Upper lobe of right lung (tissue), 1 donor: ENCODE measurements at regions not wholly inside any gene's neighbourhood (a gene's known extent, or its start where the extent isn't known, plus 50 kb on each side); places are given as distances from the start of the nearest gene placed in this dataset.

Experiments
- ATAC-seq: fragments of 200-7000 bp; cut with Tn5 transposase; one replicate; pipeline ENCODE4 v1.9.1; 2020; ENCODE audit warnings: mild to moderate bottlenecking, moderate library complexity
- DNase-seq: peaks from one replicate; pipeline ENCODE4 v3.0.0-alpha.2; 2020
- H3K27ac ChIP-seq: fragments of 200-600 bp; one replicate; pipeline ENCODE4 v1.8.0; 2022
- H3K27me3 ChIP-seq: fragments of 200-600 bp; one replicate; pipeline ENCODE4 v1.8.0; 2022; ENCODE audit warnings: mild to moderate bottlenecking
- H3K36me3 ChIP-seq: fragments of 200-600 bp; one replicate; pipeline ENCODE4 v1.8.0; 2022
- H3K4me1 ChIP-seq: fragments of 200-600 bp; one replicate; pipeline ENCODE4 v1.8.0; 2022
- H3K4me3 ChIP-seq: fragments of 200-600 bp; one replicate; pipeline ENCODE4 v1.8.0; 2022; ENCODE audit warnings: mild to moderate bottlenecking
- H3K9me3 ChIP-seq: fragments of 200-600 bp; one replicate; pipeline ENCODE4 v1.8.0; 2022
- intact Hi-C: fragments of 100-400 bp; cut with DNase I; formaldehyde crosslinking; loops from one replicate; pipeline ENCODE4 v1.11.0; 2022
- TF ChIP-seq, protein P1 (sequence below): fragments of 200-600 bp; IDR thresholded peaks from one replicate; pipeline ENCODE4 v1.8.0; 2022; ENCODE audit warnings: antibody characterized with exemption
- donor health status: DM: no; HTN: yes; CAD: no; lungs with severe emphysema.

DNA sequence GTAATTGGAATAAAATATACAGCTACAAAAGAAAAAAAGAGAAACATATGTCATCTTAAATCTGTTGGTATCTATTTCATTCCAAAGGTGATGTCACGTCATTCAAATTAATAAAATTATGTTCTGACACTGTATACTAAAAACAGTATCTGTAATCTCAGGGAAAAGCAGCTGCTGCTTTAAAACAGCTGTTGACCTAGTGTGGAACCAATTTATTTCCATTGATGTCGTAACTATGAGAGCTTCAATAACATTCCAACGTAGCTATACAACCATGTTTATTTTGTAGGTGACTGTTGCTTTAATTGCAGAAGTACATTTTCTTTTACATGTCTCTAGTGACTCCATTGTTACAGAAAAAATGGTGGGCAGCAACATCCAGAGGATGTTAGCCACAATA lies 571.7 kb downstream of the RPS29 start:
- Histone ChIP-seq H3K9me3 (no peaks in the 10 kb centered on the region), H3K27me3 (no peaks in the 10 kb centered on the region), H3K4me3 (no peak overlapping the region), H3K4me1 (no peaks in the 10 kb centered on the region), H3K27ac (no peak overlapping the region), H3K36me3 (no peaks in the 10 kb centered on the region)
- ATAC-seq = no peak
- TF ChIP-seq, protein P1, sequence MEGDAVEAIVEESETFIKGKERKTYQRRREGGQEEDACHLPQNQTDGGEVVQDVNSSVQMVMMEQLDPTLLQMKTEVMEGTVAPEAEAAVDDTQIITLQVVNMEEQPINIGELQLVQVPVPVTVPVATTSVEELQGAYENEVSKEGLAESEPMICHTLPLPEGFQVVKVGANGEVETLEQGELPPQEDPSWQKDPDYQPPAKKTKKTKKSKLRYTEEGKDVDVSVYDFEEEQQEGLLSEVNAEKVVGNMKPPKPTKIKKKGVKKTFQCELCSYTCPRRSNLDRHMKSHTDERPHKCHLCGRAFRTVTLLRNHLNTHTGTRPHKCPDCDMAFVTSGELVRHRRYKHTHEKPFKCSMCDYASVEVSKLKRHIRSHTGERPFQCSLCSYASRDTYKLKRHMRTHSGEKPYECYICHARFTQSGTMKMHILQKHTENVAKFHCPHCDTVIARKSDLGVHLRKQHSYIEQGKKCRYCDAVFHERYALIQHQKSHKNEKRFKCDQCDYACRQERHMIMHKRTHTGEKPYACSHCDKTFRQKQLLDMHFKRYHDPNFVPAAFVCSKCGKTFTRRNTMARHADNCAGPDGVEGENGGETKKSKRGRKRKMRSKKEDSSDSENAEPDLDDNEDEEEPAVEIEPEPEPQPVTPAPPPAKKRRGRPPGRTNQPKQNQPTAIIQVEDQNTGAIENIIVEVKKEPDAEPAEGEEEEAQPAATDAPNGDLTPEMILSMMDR = no peak
- intact Hi-C loops = no loop called here
- no peak for DNase-seq

DNA sequence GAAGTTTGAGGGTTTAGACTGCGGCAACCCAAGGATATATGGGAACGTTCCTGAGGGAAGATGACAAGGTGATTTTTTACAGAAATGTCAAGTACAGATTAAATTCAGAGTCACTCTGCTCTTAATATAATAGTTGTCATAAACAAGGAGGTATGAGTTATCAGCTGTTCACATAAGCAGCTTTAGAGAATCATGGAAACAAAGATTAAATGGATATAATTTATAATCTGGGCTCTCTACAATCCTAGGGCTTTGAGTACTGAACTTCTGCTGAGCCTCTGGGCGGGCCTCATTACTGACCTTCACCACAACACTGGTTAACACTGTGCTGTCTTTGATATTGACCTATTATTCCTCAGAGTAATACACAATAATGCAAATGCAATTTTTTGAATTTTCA lies 577.8 kb downstream of the RPS29 start:
- no peaks in the 10 kb centered on the region for H3K4me1 ChIP-seq
- H3K9me3 ChIP-seq = no peaks in the 10 kb centered on the region
- no peak overlapping the region for H3K27ac ChIP-seq
- H3K27me3 ChIP-seq = no peaks in the 10 kb centered on the region
- intact Hi-C loops = no loop called here
- H3K4me3 ChIP-seq = no peak overlapping the region
- ATAC-seq (no peak), DNase-seq (no peak)
- TF ChIP-seq, protein P1 = no peak
- H3K36me3 ChIP-seq = no peaks in the 10 kb centered on the region

DNA sequence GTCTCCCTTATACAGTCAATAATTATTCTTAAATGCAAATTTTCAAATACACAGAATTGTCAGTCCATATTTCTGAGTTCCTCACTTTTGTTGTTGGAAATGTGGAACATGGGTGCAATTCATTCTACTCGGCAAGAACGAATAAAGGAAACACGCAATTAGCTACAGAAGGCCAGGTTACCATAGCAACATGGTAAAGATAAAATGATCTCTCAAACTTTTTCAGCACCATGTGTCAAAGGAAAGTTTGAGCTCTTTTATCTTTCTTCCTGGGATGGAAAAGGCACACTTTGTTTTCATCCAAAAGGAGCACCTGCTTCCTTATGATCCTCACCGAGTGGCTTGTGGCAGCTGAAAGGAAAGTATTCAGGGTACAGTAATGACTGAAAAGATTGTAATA lies 595.0 kb downstream of the RPS29 start:
- H3K36me3 ChIP-seq = no peaks in the 10 kb centered on the region
- ATAC-seq (no peak), DNase-seq (no peak)
- H3K27ac ChIP-seq = no peak overlapping the region
- H3K4me1 ChIP-seq = no peaks in the 10 kb centered on the region
- H3K9me3 ChIP-seq = no peaks in the 10 kb centered on the region
- intact Hi-C loops = no loop called here
- H3K4me3 ChIP-seq = no peak overlapping the region
- TF ChIP-seq, protein P1 = no peak
- no peaks in the 10 kb centered on the region for H3K27me3 ChIP-seq

DNA sequence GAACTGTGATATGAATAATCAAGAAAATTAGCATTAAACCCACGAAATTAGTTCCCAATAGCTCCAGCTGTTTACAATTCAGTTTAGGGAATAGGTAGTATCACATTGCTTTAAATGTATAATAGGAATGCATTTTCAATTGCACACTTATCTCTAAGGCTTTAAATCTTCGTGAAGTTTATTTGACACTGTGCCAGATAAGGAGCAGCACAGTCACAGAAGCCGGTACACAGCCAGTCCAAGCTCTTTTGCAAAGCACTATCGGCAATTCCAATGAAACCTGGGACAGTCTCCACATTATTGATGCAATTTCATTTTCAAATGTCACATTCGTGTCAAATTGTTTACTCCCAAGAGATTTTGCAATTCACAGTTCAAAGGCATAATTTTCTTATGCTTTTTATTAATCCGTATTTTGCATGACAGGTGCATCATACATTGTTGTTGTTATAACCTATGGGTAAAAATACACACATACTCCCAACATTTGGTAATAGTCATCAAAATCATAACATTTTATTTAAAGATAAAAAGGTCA lies 602.8 kb downstream of the RPS29 start:
- TF ChIP-seq, protein P1 = no peak
- Histone ChIP-seq H3K4me3 (no peak overlapping the region), H3K27ac (no peak overlapping the region), H3K9me3 (no peaks in the 10 kb centered on the region), H3K4me1 (no peaks in the 10 kb centered on the region), H3K36me3 (no peaks in the 10 kb centered on the region), H3K27me3 (no peaks in the 10 kb centered on the region)
- intact Hi-C loops = no loop called here
- DNase-seq (no peak), ATAC-seq (no peak)

DNA sequence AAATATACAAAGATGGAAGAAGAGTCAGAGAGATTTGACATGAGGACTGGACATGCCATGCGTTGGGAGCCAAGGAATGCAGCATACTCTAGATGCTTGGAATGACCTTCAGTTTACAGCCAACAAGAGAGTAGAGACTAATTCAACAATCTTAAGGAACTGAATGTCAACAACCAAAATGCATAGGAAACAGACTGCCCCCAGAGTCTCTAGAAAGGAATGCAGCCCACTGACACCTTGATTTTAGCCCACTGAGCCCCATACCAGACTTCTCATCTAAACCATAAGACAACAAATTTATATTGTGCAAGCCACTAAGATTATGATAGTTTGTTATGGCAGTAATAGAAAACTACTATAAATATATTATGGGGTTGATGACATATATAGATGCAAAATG lies 611.2 kb downstream of the RPS29 start:
- Histone ChIP-seq H3K9me3 (no peaks in the 10 kb centered on the region), H3K36me3 (no peaks in the 10 kb centered on the region), H3K4me1 (no peaks in the 10 kb centered on the region), H3K4me3 (no peak overlapping the region), H3K27me3 (no peaks in the 10 kb centered on the region), H3K27ac (no peak overlapping the region)
- intact Hi-C loops = no loop called here
- ATAC-seq = no peak
- DNase-seq = no peak
- TF ChIP-seq, protein P1 = no peak

DNA sequence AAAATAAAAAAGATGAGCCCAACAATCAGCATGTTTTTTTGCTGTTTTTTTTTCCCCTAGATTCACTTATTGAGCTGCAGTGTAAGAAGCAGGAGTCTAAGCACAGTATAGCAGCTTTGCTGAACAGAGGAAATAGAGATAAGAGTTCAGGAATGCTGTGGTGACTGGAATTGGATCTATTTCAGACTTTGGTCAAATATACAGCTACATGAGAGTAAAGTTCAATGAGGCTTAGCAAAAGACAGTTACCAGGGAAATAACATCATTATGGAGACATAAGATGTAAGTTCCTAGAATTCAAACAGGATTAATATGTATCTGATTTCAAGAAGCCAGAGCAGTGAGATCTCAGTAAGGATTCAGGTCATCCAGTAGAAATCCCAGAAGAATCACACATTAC lies 613.0 kb downstream of the RPS29 start:
- H3K27me3 ChIP-seq = no peaks in the 10 kb centered on the region

More for the DNA sequence above, 613.0 kb downstream of the RPS29 start:
- ATAC-seq (no peak), DNase-seq (no peak)
- H3K27ac ChIP-seq = no peak overlapping the region
- H3K36me3 ChIP-seq = no peaks in the 10 kb centered on the region
- TF ChIP-seq, protein P1 = no peak
- no peaks in the 10 kb centered on the region for H3K9me3 ChIP-seq
- intact Hi-C loops = no loop called here
- H3K4me3 ChIP-seq = no peak overlapping the region
- H3K4me1 ChIP-seq = no peaks in the 10 kb centered on the region
